Smooth muscle cell (in vitro differentiated cells): ENCODE measurements at regions not wholly inside any gene's neighbourhood (a gene's known extent, or its start where the extent isn't known, plus 50 kb on each side); places are given as distances from the start of the nearest gene placed in this dataset.

Experiments used
- DNase-seq: peaks from one replicate; lab custom pipeline; 2025; ENCODE audit not compliant: unreplicated experiment; lab: John Stamatoyannopoulos, UW
- H2AFZ ChIP-seq: fragments of 200-600 bp; sonication (generic); 2 replicates; pipeline ENCODE4 v1.6.0; 2016; ENCODE audit warnings: antibody characterized with exemption, low read depth, mild to moderate bottlenecking
- H3F3A ChIP-seq: fragments of 200-600 bp; sonication (generic); 2 replicates; pipeline ENCODE4 v1.6.0; 2017; ENCODE audit warnings: antibody characterized with exemption, low read depth
- H3K27ac ChIP-seq: fragments of 200-600 bp; sonication (generic); 2 replicates; pipeline ENCODE4 v1.5.1; 2016; ENCODE audit warnings: low read depth, mild to moderate bottlenecking
- H3K27me3 ChIP-seq: fragments of 200-600 bp; sonication (generic); 2 replicates; pipeline ENCODE4 v1.6.1; 2016; ENCODE audit warnings: low read depth, mild to moderate bottlenecking
- H3K36me3 ChIP-seq: fragments of 200-600 bp; sonication (generic); 2 replicates; pipeline ENCODE4 v1.5.1; 2016; ENCODE audit warnings: low read depth
- H3K4me1 ChIP-seq: fragments of 200-600 bp; sonication (generic); 2 replicates; pipeline ENCODE4 v1.5.1; 2016; ENCODE audit warnings: low read depth
- H3K4me2 ChIP-seq: fragments of 200-600 bp; sonication (generic); 2 replicates; pipeline ENCODE4 v1.6.0; 2016; ENCODE audit warnings: mild to moderate bottlenecking
- H3K4me3 ChIP-seq: fragments of 200-600 bp; sonication (generic); 2 replicates; pipeline ENCODE4 v1.5.1; 2016; ENCODE audit warnings: mild to moderate bottlenecking
- H3K79me2 ChIP-seq: fragments of 200-600 bp; sonication (generic); 2 replicates; pipeline ENCODE4 v1.6.0; 2016; ENCODE audit warnings: low read depth, mild to moderate bottlenecking
- H3K9ac ChIP-seq: fragments of 200-600 bp; sonication (generic); 2 replicates; pipeline ENCODE4 v1.6.0; 2016; ENCODE audit warnings: low read depth
- H3K9me3 ChIP-seq: fragments of 200-600 bp; sonication (generic); replicated peaks from 2 replicates; pipeline ENCODE4 v1.5.1; 2016; ENCODE audit warnings: low read depth
- H4K20me1 ChIP-seq: fragments of 200-600 bp; sonication (generic); 2 replicates; pipeline ENCODE4 v1.6.0; 2016; ENCODE audit warnings: low read depth
- WGBS: methylation state at CpG from one replicate; pipeline ENCODE4 v1.1.7; 2016; ENCODE audit warnings: low lambda C conversion rate; 5-methylcytosine and 5-hydroxymethylcytosine counted together
- TF ChIP-seq, protein P1 (sequence below): fragments of 200-600 bp; sonication (generic); IDR thresholded peaks from 2 replicates; pipeline ENCODE4 v1.5.1; 2017; ENCODE audit warnings: borderline replicate concordance, mild to moderate bottlenecking, antibody characterized with exemption; ENCODE audit not compliant: insufficient read depth, poor library complexity, severe bottlenecking

GRCh38 chr2:217713395-217714286 lies 289.2 kb downstream of the TNS1 start:
- 36% methylated on average over 16 of the region's 16 CpGs for WGBS
- Histone ChIP-seq H2AFZ (no peak overlapping the region), H3K4me3 (no peak overlapping the region), H4K20me1 (no peaks in the 10 kb centered on the region), H3K4me1 (peaks cover 25% of the 10 kb centered on the region), H3K9me3 (no peaks in the 10 kb centered on the region), H3F3A (peaks cover 33% of the 10 kb centered on the region), H3K27ac (peak overlapping the region; percentile 68), H3K9ac (no peak overlapping the region), H3K4me2 (no peak overlapping the region), H3K27me3 (no peaks in the 10 kb centered on the region), H3K36me3 (no peaks in the 10 kb centered on the region), H3K79me2 (no peaks in the 10 kb centered on the region)
- peak; percentile 58 for DNase-seq
- TF ChIP-seq, protein P1, sequence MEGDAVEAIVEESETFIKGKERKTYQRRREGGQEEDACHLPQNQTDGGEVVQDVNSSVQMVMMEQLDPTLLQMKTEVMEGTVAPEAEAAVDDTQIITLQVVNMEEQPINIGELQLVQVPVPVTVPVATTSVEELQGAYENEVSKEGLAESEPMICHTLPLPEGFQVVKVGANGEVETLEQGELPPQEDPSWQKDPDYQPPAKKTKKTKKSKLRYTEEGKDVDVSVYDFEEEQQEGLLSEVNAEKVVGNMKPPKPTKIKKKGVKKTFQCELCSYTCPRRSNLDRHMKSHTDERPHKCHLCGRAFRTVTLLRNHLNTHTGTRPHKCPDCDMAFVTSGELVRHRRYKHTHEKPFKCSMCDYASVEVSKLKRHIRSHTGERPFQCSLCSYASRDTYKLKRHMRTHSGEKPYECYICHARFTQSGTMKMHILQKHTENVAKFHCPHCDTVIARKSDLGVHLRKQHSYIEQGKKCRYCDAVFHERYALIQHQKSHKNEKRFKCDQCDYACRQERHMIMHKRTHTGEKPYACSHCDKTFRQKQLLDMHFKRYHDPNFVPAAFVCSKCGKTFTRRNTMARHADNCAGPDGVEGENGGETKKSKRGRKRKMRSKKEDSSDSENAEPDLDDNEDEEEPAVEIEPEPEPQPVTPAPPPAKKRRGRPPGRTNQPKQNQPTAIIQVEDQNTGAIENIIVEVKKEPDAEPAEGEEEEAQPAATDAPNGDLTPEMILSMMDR = peak; percentile 97

DNA sequence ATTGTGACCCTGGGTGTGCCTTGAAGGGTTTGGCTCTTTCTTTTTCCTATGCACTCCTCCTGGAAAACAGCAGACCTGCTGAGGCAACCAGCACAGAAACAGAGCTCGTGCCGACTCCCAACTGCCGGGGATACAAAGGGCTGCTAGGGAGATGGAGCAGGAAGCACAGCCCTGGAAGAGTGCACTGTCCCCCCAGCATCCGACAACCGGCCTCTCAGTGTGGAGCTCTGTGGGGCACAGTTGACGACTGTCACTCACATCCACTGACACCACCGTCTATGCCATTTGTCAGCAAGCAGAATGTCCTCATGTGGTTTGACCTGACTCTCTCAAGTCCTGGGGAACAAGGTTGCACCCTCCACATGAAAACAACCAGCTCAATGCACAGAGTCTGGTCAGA lies 290.4 kb downstream of the TNS1 start:
- H3K9me3 ChIP-seq = no peaks in the 10 kb centered on the region
- H4K20me1 ChIP-seq = no peaks in the 10 kb centered on the region
- H3K79me2 ChIP-seq = no peaks in the 10 kb centered on the region
- H3K4me1 ChIP-seq = peaks cover 25% of the 10 kb centered on the region
- no peak for DNase-seq
- no peak overlapping the region for H3K4me2 ChIP-seq
- no peak overlapping the region for H3K4me3 ChIP-seq
- peaks cover 35% of the 10 kb centered on the region for H3F3A ChIP-seq
- H3K27ac ChIP-seq = no peak overlapping the region
- H3K9ac ChIP-seq = no peak overlapping the region
- WGBS = 89% methylated on average over 7 of the region's 7 CpGs
- no peaks in the 10 kb centered on the region for H3K27me3 ChIP-seq
- H2AFZ ChIP-seq = no peak overlapping the region
- TF ChIP-seq, protein P1 = no peak
- H3K36me3 ChIP-seq = no peaks in the 10 kb centered on the region

GRCh38 chr2:217711188-217711587 lies 291.6 kb downstream of the TNS1 start:
- Histone ChIP-seq H3K9me3 (no peaks in the 10 kb centered on the region), H2AFZ (no peak overlapping the region), H3K4me3 (no peak overlapping the region), H3F3A (peaks cover 39% of the 10 kb centered on the region), H3K79me2 (no peaks in the 10 kb centered on the region), H3K27me3 (no peaks in the 10 kb centered on the region), H3K9ac (no peak overlapping the region), H3K27ac (peak overlapping the region; percentile 87), H3K36me3 (no peaks in the 10 kb centered on the region), H3K4me2 (peak overlapping the region; percentile 55), H3K4me1 (peaks cover 25% of the 10 kb centered on the region), H4K20me1 (no peaks in the 10 kb centered on the region)
- whole genome bisulfite sequencing = 9% methylated on average over 4 of the region's 4 CpGs
- TF ChIP-seq, protein P1 = no peak
- DNase-seq = peak; percentile 38

- peak overlapping the region; percentile 87 for H3K27ac ChIP-seq
- peak overlapping the region; percentile 30 for H3K9ac ChIP-seq
- H3K36me3 ChIP-seq = no peaks in the 10 kb centered on the region
- WGBS = 12% methylated on average over 1 of the region's 1 CpG
- H3K4me2 ChIP-seq = peak overlapping the region; percentile 55
- peaks cover 34% of the 10 kb centered on the region for H3F3A ChIP-seq
- TF ChIP-seq, protein P1 = no peak
- DNase-seq = no peak
- H4K20me1 ChIP-seq = no peaks in the 10 kb centered on the region
- no peak overlapping the region for H3K4me3 ChIP-seq
- no peaks in the 10 kb centered on the region for H3K27me3 ChIP-seq
- H3K4me1 ChIP-seq = peaks cover 25% of the 10 kb centered on the region
- H3K79me2 ChIP-seq = no peaks in the 10 kb centered on the region
- no peak overlapping the region for H2AFZ ChIP-seq
- H3K9me3 ChIP-seq = no peaks in the 10 kb centered on the region
These were observed 292.5 kb downstream of the TNS1 start for GRCh38 chr2:217710211-217710765.
